ENCODE measurements at regions not wholly inside any gene's neighbourhood (a gene's known extent, or its start where the extent isn't known, plus 50 kb on each side); places are given as distances from the start of the nearest gene placed in this dataset.

DNA sequence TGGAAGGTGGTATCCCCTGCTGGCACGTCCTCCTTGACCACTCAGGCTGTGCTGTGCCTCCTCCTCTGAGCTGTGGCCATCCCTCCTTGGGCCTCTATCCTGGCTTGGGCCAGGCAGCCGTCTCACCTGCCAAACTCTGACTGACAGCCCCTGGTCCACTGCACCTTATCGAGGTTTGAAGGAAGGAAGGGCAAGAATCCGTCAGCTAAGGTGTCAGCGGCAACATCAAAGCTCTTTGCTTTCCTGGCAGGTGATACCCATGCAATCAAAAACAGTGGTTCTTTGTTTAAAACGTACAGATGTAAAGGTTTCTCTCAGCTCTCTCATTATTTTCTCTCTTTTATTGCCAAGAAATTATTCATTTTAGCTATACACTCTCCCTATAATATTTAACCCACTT is 203.9 kb downstream of the TBXT start:
- TF ChIP-seq, protein P1, sequence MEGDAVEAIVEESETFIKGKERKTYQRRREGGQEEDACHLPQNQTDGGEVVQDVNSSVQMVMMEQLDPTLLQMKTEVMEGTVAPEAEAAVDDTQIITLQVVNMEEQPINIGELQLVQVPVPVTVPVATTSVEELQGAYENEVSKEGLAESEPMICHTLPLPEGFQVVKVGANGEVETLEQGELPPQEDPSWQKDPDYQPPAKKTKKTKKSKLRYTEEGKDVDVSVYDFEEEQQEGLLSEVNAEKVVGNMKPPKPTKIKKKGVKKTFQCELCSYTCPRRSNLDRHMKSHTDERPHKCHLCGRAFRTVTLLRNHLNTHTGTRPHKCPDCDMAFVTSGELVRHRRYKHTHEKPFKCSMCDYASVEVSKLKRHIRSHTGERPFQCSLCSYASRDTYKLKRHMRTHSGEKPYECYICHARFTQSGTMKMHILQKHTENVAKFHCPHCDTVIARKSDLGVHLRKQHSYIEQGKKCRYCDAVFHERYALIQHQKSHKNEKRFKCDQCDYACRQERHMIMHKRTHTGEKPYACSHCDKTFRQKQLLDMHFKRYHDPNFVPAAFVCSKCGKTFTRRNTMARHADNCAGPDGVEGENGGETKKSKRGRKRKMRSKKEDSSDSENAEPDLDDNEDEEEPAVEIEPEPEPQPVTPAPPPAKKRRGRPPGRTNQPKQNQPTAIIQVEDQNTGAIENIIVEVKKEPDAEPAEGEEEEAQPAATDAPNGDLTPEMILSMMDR (IDR thresholded peaks at IDR 0.05 in 4 of 5, conservative IDR thresholded peaks at IDR 0.05 in 1 of 5) = no peak
- no peak for TF ChIP-seq POLR2A (IDR thresholded peaks at IDR 0.05)

Data from gastrocnemius medialis (tissue), 4 donors.